Activated T-cell treated with anti-CD3 and anti-CD28 coated beads, Interleukin-2, amount 50 U/mL, for 1 hour (primary cell): ENCODE measurements at regions not wholly inside any gene's neighbourhood (a gene's known extent, or its start where the extent isn't known, plus 50 kb on each side); places are given as distances from the start of the nearest gene placed in this dataset.
"Not testable (repeated sequence)": the region's sequence is repeated elsewhere in the genome, so short reads cannot be mapped to it uniquely, and the experiment has no call there.

Experiments
- DNase-seq: peaks from one replicate; pipeline ENCODE4 v3.0.0-alpha.2; 2020

- DNase-seq: no peak
These were observed 367.9 kb upstream of the SLC39A10 start for GRCh38 chr2:195289081-195289480.

GRCh38 chr2:195279840-195280427 lies 377.1 kb upstream of the SLC39A10 start:
- DNase-seq: no peak

- DNase-seq: no peak
These were observed 386.5 kb upstream of the SLC39A10 start for GRCh38 chr2:195270466-195271039.

DNA sequence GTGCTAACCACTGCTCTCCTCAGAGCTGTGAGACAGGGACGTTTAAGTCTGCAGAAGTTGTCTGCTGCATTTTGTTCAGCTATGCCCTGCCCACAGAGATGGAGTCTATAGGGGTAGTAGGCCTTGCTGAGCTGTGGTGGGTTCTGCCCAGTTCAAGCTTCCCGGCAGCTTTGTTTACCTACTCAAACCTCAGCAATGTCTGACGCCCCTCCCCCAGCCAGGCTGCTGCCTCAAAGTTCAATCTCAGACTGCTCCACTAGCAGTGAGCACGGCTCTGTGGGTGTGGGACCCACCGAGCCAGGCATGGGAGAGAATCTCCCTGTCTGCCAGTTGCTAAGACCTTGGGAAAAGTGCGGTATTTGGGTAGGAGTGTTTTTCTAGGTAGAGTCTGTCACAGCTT lies 387.8 kb upstream of the SLC39A10 start:
- no peak for DNase-seq

DNA sequence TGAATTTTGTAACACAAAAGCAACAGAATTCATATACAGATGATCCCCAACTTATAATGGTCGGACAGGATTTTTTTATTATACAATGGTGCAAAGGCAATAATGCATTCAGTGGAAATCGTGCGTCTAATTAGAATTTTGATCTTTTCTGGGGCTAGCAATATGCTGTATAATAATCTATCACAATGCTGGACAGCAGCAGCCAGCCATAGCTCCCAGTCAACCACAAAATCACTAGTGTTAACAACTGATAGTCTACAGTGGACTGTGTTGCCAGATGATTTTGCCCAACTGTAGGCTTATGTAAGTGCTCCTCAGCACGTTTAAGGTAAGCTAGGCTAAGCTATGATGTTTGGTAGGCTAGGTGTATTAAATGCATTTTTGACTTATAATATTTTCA lies 399.0 kb upstream of the SLC39A10 start:
- DNase-seq: no peak

DNA sequence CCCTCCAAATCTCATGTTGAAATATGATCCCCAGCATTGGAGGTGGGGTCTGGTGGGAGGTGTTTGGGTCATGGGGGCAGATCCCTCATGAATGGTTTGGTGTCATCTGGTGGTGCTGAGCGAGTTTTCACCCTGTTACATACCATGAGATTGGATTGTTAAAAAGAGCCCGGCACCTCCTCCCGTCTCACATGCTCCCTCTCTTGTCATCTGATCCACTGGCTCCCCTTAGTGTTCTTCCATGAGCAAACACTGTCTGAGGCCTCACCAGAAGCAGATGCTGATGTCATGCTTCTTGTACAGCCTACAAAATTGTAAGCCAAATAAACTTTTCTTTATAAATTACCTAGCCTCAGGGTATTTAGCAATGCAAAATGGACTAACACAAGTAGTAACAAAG lies 405.0 kb upstream of the SLC39A10 start:
- DNase-seq: no peak

DNA sequence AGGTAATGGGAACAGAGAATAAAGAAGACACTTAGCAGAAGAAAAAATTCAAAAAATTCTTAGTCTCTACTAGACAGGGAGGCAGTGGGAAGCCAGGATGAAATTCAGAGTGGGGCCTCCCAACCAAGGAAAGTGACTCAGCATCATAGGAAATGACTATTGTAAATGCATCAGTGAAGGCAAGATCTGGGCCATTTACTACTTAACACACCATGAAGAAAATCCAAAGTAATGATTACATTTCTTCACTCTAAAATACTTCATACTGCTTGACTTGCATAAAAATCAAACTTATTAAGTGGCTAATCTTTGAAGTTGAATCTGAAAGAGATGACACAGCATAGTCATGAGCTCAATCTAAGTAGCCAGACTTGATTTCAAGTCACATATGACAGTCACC lies 405.8 kb upstream of the SLC39A10 start:
- DNase-seq: no peak

DNA sequence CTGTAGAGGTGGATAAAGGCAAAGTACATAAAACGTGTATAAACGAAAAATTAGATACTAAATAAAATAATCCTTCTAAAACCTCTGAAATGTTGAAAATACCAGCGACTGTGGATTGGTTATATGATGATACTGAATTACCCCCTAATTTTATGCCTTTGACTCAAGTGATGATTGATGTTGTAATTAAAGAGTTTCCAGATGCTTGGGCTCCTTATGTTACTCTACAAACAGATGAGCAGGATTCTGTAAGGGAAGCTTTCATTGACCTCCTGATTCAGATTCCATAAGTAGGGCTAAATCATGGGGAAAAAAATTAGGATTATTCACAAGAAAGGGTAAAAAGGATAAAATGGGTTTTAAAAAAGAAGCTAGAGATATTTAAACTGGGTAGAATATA lies 418.2 kb upstream of the SLC39A10 start:
- no peak for DNase-seq

DNA sequence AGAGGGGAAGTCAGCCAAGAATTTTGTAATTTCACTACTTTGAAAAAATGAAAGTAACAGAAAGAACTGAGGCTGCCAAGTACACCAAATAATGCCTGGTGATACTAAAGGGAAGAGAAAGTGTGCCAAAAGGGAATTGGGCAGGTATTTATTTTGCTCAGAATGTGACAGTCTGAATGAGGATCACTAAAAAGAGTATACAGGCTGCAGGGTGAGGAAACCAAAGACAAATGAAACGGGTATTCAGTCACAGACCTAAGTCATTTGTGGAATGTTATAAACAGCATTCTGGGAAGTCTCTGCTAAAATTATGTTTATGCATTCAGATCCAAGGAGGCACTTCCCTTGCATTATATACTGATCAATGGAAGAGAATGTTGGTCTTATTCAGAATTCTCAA lies 418.6 kb upstream of the SLC39A10 start:
- no peak for DNase-seq

DNA sequence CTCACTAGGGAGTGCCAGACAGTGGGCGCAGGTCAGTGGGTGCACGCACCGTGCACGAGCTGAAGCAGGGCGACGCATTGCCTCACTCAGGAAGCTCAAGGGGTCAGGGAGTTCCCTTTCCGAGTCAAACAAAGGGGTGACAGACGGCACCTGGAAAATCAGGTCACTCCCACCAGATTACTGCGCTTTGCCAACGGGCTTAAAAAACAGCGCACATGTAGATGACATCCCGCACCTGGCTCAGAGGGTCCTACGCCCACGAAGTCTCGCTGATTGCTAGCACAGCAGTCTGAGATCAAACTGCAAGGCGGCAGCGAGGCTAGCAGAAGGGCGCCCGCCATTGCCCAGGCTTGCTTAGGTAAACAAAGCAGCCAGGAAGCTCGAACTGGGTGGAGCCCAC lies 428.5 kb upstream of the SLC39A10 start:
- DNase-seq: not testable (repeated sequence)

DNA sequence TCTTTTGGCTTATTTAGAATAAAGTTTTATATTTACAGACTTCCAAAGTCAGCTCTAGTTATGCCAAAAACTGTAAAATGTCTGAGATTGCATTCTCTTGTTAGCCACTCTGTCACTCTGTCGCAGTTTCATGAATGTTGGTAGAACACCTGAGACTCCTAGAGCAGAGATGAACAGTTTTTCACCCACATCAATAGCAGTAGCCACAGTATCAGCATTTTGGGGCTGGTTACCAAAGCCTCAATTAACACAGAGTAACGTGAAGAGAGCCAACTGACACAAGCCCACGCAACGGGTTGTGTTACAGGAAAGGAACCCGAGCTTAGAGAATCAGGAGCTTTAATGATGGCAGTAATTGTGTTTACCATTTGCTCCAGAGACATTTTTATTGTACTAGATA lies 443.0 kb upstream of the SLC39A10 start:
- DNase-seq: no peak

GRCh38 chr2:195212586-195212985 lies 444.4 kb upstream of the SLC39A10 start:
- DNase-seq: no peak

GRCh38 chr2:195202163-195202845 lies 454.7 kb upstream of the SLC39A10 start:
- no peak for DNase-seq

DNA sequence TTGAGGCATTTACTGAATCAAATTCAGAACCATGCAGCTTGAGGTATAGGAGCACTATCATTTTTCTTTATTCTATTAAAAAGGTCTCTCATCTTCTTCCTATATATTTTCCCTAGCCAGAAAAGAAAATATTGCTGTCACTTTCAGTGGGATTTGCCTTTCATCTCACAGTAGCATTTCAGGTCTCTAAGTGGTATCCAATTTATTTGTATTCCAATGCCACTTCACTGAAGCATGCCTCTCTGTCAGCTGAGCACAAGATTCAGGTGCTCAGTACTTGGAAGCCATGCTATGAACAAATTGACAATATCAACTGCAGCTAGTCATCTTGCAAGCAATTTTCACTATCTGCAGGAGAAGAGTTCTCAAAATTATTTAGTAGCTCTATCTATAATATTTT lies 457.2 kb upstream of the SLC39A10 start:
- DNase-seq: no peak

GRCh38 chr2:195181059-195181705 lies 475.8 kb upstream of the SLC39A10 start:
- DNase-seq: no peak

DNA sequence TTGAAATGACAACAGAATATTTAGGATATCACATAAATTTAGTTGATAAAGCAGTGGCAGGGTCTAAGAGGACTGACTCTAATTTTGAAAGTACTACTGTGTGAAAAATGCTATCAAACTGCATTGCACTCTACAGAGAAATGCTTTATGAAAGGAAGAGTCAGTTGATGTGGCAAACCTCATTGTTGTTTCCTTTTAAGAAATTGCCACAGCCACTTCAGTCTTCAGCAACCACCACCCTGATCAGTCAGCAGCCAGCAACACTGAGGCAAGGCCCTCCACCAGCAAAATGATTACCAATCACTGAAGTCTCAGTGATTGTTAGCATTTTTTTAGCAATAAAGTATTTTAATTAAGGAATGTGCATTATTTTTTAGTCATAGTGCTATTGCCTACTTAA lies 488.7 kb upstream of the SLC39A10 start:
- DNase-seq: no peak

DNA sequence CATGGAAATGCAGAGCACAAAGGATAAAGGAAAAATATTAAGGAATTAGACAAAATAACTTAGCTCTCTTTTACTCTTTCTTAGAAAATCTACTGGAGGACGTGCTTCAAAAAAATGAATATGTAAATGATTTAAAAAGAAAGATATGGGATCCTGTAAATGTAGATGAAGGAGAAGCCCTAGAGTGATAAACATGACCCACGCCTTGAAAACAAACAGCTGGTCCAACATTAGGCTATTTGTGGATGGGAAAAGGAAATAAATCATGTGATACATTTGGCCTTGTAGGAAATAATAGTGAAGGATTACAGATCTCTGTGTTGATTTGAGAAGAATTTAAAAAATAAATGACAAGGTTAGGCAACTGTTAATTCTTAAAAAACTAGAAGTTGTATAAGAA lies 492.1 kb upstream of the SLC39A10 start:
- DNase-seq: no peak

DNA sequence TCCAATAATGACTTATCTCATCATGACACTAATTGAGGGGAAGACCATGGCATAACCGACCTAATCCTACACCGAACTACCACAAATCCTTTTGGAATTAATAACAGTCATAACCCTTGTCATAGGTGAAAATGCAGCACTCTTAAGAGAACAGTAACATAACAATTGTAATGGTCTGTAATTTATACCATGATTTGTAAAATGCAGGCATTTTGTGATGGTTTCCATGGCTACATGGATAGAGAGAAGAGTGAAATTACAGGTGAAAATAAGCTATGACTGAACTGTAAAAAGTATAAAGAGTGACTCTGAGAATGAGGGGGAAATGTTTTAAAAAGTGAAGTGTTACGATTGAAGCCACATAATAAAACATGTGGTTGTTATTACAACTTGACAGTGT lies 494.1 kb upstream of the SLC39A10 start:
- DNase-seq: no peak

DNA sequence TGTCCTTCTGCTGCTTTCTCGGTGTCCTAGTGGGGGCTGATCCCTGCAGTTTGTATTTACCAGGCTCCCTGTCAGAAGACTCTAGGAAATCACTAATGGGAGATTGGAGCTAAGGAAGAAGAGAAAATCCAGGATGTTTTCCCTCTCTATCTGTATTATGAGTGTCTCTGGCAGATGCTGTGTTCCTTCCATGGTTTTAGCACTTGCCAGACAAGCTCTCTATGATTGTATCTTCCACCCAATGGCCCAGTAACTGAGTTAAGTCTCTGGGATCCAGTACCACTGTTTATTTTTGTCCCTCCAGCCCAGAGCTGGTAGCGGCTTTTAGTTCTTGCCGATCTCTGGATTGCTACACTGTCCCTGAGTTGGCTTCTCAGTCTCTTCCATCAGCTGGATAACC lies 494.8 kb upstream of the SLC39A10 start:
- no peak for DNase-seq

DNA sequence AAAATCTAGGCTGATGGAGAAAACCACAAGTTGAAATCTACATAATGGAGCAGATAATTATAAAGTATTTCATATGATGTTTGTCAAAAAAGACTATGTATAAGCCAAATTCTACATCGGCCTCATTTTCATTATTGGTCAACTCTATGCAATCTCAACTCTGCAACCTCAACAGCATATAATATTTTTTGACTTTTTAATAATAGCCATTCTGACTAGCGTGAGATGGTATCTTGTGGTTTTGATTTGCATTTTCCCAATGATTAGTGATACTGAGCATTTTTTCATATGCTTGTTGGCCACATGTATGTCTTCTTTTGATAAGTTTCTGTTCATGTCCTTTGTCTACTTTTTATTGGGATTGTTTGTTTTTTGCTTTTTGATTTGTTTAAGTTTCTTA lies 496.1 kb upstream of the SLC39A10 start:
- DNase-seq: no peak

DNA sequence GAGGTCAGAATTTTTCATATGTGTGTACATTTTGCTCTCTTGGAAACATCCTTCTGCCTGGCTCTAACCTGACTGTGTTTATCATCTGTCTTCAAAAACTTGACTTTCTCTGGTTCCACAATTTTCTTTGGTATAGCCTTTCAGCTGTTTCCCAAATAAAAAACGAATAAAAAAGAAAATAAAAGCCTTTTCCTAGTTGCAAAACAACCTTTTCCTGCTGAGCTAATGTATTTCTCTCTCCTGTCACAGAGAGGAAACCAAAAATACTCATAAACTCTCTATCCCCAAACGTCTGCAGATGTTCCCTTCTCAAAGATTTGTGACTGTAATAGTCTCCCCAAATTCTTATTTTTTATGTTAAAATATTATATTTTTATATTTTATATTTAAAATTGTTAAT lies 505.3 kb upstream of the SLC39A10 start:
- DNase-seq: no peak

DNA sequence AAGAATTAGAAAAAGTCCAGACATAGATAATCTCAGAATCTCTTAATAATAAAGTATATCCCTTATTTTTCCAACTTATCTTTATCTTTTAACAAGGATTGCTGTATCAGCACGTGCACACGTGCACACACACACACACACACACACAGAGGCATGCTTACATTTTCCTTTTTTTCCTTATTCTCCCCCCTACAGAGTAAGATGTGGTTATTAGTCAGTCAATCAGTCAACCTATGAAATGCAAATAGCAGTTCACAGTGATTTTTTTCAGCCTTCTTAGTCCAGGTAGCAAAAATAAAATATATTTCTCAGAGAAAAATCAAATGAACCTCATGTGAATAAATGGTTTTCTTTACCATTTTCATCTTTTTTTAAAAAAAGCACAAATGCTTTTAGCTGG lies 506.2 kb upstream of the SLC39A10 start:
- DNase-seq: no peak

DNA sequence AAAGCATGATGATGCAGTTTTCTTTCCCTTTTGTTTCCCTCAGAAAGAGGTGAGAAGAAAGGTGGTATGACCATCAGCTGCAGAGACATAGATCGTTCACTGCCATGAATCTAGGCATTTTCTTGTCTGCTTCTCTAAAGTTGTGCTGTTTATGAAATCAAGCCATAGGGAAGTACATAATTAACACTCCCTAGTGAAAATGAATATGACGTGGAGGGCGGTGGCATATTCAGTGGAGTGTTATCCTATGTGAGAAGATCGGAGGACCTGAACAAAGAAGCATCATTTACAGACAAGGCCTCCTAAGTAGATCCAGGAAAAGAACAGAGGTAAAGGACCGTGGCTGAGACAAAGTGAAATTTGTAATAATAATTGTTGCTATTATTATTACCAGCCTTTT lies 509.0 kb upstream of the SLC39A10 start:
- DNase-seq: no peak
